ENCODE measurements at regions not wholly inside any gene's neighbourhood (a gene's known extent, or its start where the extent isn't known, plus 50 kb on each side); places are given as distances from the start of the nearest gene placed in this dataset.

GRCh38 chr1:234769284-234769985 lies 159.5 kb upstream of the IRF2BP2 start:
- TF ChIP-seq POLR2AphosphoS5 (IDR thresholded peaks at IDR 0.05; ENCODE audit: low read depth, low read length) (no peak), POLR2A (IDR thresholded peaks at IDR 0.05; ENCODE audit: low read depth, low read length) (no peak), TAF1 (IDR thresholded peaks at IDR 0.05; ENCODE audit: borderline replicate concordance, low read depth, low read length) (no peak)
